GM21528 (cell line): ENCODE measurements at regions not wholly inside any gene's neighbourhood (a gene's known extent, or its start where the extent isn't known, plus 50 kb on each side); places are given as distances from the start of the nearest gene placed in this dataset.

ENCODE experiments used
- ATAC-seq: cut with Tn5 transposase; IDR thresholded peaks from one replicate; pipeline ENCODE4 v1.9.1; 2021; ENCODE audit warnings: mild to moderate bottlenecking, moderate library complexity; ENCODE audit not compliant: unreplicated experiment, low FRiP score

- no peak for ATAC-seq
Observed at GRCh38 chr6:126600258-126600916, 260.5 kb downstream of the CENPW start.

DNA sequence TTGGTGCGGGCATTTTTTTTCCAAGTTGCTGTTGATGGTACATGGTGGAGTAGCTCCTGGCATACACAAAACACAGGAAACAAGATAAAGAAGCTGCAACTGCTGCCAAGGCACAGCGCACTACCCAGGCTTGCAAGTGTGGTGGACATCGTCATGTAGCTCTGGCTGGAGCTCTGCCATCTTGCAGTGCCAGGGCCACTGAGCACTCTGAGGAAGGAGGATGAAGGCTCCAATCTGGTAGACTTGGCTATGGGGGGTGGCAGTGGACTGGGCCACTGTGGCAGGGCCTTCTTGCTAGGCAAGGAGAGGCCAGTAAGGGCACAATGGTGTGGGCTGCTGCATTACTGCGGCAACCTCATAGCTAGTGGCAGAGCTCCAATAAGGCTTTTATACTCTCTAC, 263.5 kb downstream of the CENPW start:
- ATAC-seq: no peak

DNA sequence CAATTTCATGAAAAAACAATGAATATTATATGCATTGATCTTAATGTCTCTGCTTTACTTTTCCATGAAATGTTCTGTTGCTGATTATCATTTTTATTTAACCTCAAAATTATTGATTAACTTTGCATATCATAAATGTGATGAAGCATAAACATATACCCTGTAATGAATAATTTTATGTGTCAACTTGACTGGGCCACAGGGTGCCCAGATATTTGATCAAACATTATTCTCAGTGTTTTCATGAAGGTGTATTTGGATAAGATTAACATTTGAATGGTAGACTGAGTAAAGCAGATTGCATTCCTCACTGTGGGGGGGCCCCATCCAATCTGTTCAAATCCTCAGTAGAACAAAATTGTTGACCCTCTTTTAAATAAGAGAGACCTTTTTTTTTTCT, 265.2 kb downstream of the CENPW start:
- no peak for ATAC-seq

- no peak for ATAC-seq
Observed at GRCh38 chr6:126607289-126607688, 267.4 kb downstream of the CENPW start.

DNA sequence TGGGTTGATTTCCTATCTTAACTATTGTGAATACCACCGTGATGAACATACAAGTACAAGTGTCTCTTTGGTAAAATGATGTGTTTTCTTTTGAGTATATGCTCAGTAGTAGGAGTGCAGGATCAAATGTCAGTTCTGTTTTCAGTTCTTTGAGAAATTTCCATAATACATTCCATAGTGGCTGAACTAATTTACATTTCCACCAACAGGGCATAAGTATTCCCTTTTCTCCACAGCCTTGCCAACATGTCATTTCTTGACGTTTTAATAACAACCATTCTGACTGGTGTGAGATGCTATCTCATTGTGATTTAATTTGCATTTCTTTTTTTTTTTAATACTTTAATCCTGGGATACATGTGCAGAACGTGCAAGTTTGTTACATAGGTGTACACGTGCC, 268.8 kb downstream of the CENPW start:
- no peak for ATAC-seq

DNA sequence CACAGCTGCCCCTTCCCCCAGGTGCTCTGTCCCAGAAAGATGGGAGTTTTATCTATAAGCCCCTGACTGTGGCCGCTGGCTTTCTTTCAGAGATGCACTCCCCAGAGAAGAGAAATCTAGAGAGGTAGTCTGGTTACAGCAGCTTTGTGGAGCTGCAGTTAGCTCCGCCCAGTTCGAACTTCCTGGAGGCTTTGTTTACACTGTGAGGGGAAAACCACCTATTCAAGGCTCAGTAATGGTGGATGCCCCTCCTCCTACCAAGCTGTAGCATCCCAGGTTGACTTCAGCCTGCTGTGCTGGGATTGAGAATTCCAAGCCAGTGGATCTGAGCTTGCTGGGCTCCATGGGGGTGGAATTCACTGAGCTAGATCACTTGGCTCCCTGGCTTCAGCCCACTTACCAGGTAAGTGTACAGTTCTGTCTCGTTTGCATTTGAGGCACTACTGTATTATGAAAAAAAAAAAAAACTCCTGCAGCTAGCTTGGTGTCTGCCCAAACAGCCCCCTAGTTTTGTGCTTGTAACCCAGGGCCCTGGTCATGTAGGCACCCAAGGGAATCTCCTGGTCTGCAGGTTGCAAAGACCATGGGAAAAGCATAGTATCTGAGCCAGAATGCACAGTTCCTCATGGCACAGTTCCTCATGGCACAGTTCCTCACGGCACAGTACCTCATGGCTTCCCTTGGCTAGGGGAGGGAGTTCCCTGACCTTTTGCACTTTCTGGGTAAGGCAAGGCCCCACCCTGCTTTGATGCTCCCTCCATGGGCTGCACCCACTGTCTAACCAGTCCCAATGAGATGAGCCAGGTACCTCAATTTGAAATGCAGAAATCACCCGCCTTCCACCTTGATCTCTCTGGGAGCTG, 275.0 kb downstream of the CENPW start:
- no peak for ATAC-seq

DNA sequence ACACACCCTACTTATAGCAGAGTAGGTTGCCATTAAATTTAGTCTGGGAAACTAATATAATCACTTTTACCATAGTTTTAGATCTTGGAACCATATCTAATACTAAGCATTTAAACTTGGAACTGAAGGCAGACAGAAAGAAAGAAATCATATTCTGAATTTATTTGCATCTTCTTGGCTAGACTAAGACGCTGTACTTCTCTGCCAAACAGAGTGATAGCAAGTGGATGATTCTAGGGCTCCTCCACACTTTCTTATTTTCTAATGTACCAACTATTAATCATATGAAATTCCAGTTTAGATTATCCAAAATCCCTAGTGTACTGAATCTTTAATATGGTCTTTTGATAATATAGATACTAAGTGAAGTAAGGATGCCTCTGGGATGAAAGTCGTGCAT, 277.0 kb downstream of the CENPW start:
- ATAC-seq: no peak

DNA sequence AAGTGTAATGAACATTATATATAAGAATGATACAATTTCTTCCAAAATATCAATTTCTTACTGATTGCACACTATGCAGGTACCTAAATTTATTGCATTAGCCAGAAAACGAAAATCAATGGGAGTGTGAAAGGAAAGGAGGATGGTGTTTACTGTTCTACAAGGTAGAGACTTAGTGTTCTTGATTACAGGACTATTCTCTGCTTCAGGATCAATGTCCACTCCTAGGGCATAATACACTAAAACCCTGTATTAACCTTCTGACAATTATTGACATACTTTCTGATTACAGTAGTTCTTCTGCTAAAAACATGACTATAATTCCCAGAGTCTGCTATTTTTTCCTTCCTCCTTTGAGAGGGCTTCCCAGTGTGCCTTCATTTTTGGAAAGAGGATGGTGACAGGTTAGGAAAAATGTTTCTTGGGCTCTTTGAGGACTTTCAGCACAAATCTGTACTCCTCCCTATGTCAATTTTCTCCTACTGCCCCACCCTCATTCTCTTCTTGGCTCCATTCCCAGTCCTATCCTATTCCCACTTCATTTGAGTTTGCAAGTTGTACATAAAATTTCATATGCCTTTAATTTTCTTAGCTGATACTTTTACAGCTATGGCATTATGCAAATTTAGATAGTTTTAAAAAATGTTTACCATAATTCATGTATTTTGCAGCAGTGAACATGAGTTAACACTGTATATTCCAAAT, 278.9 kb downstream of the CENPW start:
- no peak for ATAC-seq

DNA sequence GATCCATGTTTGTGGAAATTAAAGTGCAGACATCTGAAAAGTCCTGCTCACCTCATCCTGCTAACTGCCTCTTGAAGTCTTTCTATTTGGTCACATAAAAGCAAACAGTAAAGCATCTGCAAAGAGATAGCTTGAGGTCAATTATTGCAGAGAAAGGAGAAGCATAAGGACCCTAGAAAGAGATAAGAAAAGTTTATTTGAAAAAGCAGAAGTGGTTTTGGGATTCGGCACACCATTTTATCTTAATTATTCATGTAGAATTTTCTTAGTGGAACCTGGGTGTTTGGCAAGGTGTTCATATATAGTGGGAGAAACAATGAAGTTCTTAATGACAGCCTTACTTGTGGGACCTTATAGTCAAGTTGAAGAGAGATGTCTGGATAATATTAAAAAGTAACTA, 280.8 kb downstream of the CENPW start:
- no peak for ATAC-seq

GRCh38 chr6:126625019-126625418, 285.1 kb downstream of the CENPW start:
- ATAC-seq: no peak

DNA sequence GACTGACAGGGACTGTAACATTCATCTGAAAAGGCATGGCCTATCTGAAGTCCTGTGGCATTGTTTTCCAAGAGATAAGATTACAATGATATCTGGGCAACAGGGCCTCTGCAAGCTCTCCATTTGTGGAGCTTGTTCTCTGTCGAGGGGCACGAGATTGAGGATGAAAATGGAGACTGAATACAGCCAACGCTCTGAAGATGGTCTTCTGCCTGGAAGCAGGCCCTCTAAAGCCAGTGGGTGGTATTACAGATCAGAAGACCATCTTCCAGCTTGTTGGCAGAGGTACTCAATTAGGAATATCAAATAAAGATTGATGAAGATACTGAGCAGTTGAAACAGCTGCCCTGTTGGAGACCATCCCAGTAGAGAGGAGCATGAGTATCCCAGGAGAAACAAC, 288.2 kb downstream of the CENPW start:
- peak; percentile 69 for ATAC-seq

DNA sequence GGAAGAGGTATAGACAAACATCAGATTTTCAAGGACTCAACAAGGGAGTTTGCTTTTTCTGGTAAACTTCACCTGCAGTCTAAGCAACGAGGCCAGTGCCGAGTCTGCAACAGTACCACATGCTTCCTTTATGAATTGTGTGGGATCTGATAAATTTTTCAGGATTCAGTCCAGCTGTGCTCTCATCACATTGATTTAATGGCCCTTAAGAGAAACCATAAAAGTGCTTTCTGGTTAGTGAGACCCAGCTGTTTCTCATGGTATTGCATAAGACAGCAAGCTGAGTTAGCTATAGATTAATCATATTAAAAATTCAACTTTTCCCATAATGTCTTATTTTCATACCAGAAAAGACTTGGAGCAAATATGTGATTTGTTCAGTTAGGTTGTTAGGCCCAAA, 291.4 kb downstream of the CENPW start:
- ATAC-seq: no peak

- no peak for ATAC-seq
Observed at GRCh38 chr6:126632271-126632670, 292.4 kb downstream of the CENPW start.

GRCh38 chr6:126633373-126633772, 293.5 kb downstream of the CENPW start:
- ATAC-seq: no peak

DNA sequence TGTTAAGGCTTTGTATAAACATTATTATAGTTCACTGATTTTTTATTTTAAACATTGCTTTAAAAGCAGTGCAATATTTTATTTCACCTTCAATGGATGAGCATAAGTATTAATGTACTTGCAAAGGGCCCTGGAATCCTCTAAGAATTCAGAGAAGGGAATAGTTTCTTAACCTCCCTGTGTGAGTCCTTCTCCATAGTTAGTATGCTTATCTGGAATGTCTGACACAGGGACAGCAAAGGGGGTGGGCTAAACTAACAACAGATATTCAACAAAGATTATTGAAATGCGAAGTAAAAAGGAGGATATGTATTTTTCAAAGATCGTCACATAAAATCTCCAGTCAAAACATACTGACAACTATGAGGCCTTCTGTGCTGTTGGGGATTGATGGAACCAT, 300.4 kb downstream of the CENPW start:
- ATAC-seq: no peak

DNA sequence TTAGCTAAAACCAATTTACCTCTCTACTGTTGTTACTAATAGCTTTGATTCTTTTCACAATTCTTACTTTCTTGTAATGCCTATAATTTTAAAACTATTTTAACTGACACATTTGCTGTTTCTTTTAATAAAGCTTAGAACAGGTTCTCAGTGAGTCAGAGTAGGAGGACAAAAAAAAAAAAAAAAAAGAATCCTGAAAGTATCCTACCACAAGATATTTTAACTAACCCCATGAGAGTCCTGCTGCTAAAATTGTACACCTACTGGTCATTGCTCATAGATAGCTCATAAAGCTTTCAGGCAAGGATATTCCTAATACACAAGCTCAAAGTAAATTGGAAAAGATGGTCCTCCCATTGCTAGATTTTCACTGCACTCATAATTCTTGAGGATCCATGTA, 301.0 kb downstream of the CENPW start:
- ATAC-seq: no peak

DNA sequence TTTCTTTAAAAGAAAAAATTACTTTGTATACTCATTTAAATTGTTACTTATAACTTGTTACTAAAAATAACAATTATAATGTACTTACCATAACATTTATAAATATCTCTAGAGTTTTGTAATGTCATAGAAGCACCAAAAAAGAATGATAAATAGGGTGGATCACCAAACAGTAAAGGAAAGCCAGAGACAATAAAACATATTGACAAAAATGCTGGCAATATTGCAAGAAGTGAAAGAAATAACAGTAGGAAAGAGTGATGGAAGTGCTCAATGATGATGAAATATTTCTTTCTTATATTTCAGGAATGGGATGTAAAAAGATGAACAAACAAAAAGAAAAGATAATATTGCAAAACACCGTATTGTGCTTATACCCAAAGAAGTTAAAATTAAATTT, 301.7 kb downstream of the CENPW start:
- no peak for ATAC-seq

- ATAC-seq: no peak
Observed at GRCh38 chr6:126643352-126643751, 303.4 kb downstream of the CENPW start.

GRCh38 chr6:126650931-126651330, 311.0 kb downstream of the CENPW start:
- ATAC-seq: no peak

GRCh38 chr6:126657561-126658175, 317.8 kb downstream of the CENPW start:
- ATAC-seq: no peak

GRCh38 chr6:126660376-126660775, 320.5 kb downstream of the CENPW start:
- ATAC-seq: no peak
